ENCODE measurements at regions not wholly inside any gene's neighbourhood (a gene's known extent, or its start where the extent isn't known, plus 50 kb on each side); places are given as distances from the start of the nearest gene placed in this dataset.

GRCh38 chr7:11946794-11947193 lies 114.8 kb upstream of the THSD7A start:
- WGBS, 2 donors, result 91 to 96% methylated on average over 1 of the region's 1 CpG
- H3K27me3 ChIP-seq (ENCODE audit: control insufficient read depth in 1 of 2, insufficient read depth in 2 of 2, low read length in 2 of 2), result no peaks in the 10 kb centered on the region
- peaks cover 0 to 4% of the 10 kb centered on the region in 2 donors for H3K9me3 ChIP-seq (ENCODE audit: control insufficient read depth in 2 of 2, insufficient read depth in 1 of 2, low read depth in 1 of 2, low read length in 1 of 2)
- H3K36me3 ChIP-seq (ENCODE audit: control insufficient read depth in 2 of 2, insufficient read depth in 2 of 2, low read length in 1 of 2), result no peaks in the 10 kb centered on the region
- H3K27ac ChIP-seq (ENCODE audit: low read depth in 2 of 2, low read length in 1 of 2), result no peak overlapping the region
- no peaks in the 10 kb centered on the region for H3K4me1 ChIP-seq (ENCODE audit: control insufficient read depth in 2 of 2, insufficient read depth in 2 of 2, low read length in 1 of 2)
- H3K4me3 ChIP-seq (ENCODE audit: low read depth in 1 of 2, low read length in 2 of 2), result no peak overlapping the region

GRCh38 chr7:11950281-11950680 lies 118.3 kb upstream of the THSD7A start:
- H3K4me3 ChIP-seq (ENCODE audit: low read depth in 1 of 2, low read length in 2 of 2), result no peak overlapping the region
- H3K27ac ChIP-seq (ENCODE audit: low read depth in 2 of 2, low read length in 1 of 2), result no peak overlapping the region
- H3K9me3 ChIP-seq (ENCODE audit: control insufficient read depth in 2 of 2, insufficient read depth in 1 of 2, low read depth in 1 of 2, low read length in 1 of 2), result peaks cover 0 to 4% of the 10 kb centered on the region in 2 donors
- H3K36me3 ChIP-seq (ENCODE audit: control insufficient read depth in 2 of 2, insufficient read depth in 2 of 2, low read length in 1 of 2), result no peaks in the 10 kb centered on the region
- no peaks in the 10 kb centered on the region for H3K4me1 ChIP-seq (ENCODE audit: control insufficient read depth in 2 of 2, insufficient read depth in 2 of 2, low read length in 1 of 2)
- H3K27me3 ChIP-seq (ENCODE audit: control insufficient read depth in 1 of 2, insufficient read depth in 2 of 2, low read length in 2 of 2), result no peaks in the 10 kb centered on the region
- 79 to 85% methylated on average over 4 of the region's 4 CpGs for WGBS, 2 donors

GRCh38 chr7:11950942-11951341 lies 118.9 kb upstream of the THSD7A start:
- Histone ChIP-seq H3K27me3 (ENCODE audit: control insufficient read depth in 1 of 2, insufficient read depth in 2 of 2, low read length in 2 of 2) (no peaks in the 10 kb centered on the region), H3K9me3 (ENCODE audit: control insufficient read depth in 2 of 2, insufficient read depth in 1 of 2, low read depth in 1 of 2, low read length in 1 of 2) (peaks cover 0 to 4% of the 10 kb centered on the region in 2 donors), H3K27ac (ENCODE audit: low read depth in 2 of 2, low read length in 1 of 2) (no peak overlapping the region), H3K4me1 (ENCODE audit: control insufficient read depth in 2 of 2, insufficient read depth in 2 of 2, low read length in 1 of 2) (no peaks in the 10 kb centered on the region), H3K4me3 (ENCODE audit: low read depth in 1 of 2, low read length in 2 of 2) (no peak overlapping the region), H3K36me3 (ENCODE audit: control insufficient read depth in 2 of 2, insufficient read depth in 2 of 2, low read length in 1 of 2) (no peaks in the 10 kb centered on the region)
- WGBS, 2 donors, result 87% methylated on average over 3 of the region's 3 CpGs

DNA sequence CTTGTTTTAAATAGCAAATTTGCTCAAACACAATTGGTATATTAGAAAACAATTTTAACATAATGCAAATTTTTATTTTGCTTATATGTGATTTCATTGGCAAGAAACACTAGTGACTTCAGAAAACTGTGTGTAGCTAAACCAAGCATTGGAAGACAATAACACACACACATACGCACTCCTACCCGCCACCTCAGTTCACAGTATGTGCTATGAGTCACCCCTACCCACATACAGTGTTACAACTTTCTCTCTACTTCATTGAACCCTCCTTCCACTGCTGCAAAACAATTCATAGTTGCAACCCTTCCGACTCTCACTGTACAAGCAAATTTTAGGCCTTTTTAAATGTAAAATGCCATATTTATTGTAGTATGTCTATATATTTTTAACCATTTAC lies 119.9 kb upstream of the THSD7A start:
- 79 to 88% methylated on average over 3 of the region's 3 CpGs for WGBS, 2 donors
- Histone ChIP-seq H3K9me3 (ENCODE audit: control insufficient read depth in 2 of 2, insufficient read depth in 1 of 2, low read depth in 1 of 2, low read length in 1 of 2) (peaks cover 0 to 4% of the 10 kb centered on the region in 2 donors), H3K4me1 (ENCODE audit: control insufficient read depth in 2 of 2, insufficient read depth in 2 of 2, low read length in 1 of 2) (no peaks in the 10 kb centered on the region), H3K27ac (ENCODE audit: low read depth in 2 of 2, low read length in 1 of 2) (no peak overlapping the region), H3K27me3 (ENCODE audit: control insufficient read depth in 1 of 2, insufficient read depth in 2 of 2, low read length in 2 of 2) (no peaks in the 10 kb centered on the region), H3K4me3 (ENCODE audit: low read depth in 1 of 2, low read length in 2 of 2) (no peak overlapping the region), H3K36me3 (ENCODE audit: control insufficient read depth in 2 of 2, insufficient read depth in 2 of 2, low read length in 1 of 2) (no peaks in the 10 kb centered on the region)

- Histone ChIP-seq H3K4me3 (ENCODE audit: low read depth in 1 of 2, low read length in 2 of 2) (no peak overlapping the region), H3K4me1 (ENCODE audit: control insufficient read depth in 2 of 2, insufficient read depth in 2 of 2, low read length in 1 of 2) (no peaks in the 10 kb centered on the region), H3K9me3 (ENCODE audit: control insufficient read depth in 2 of 2, insufficient read depth in 1 of 2, low read depth in 1 of 2, low read length in 1 of 2) (peaks cover 0 to 4% of the 10 kb centered on the region in 2 donors), H3K36me3 (ENCODE audit: control insufficient read depth in 2 of 2, insufficient read depth in 2 of 2, low read length in 1 of 2) (no peaks in the 10 kb centered on the region), H3K27ac (ENCODE audit: low read depth in 2 of 2, low read length in 1 of 2) (no peak overlapping the region), H3K27me3 (ENCODE audit: control insufficient read depth in 1 of 2, insufficient read depth in 2 of 2, low read length in 2 of 2) (no peaks in the 10 kb centered on the region)
- 72 to 88% methylated on average over 2 of the region's 2 CpGs for WGBS, 2 donors
Observed at GRCh38 chr7:11952972-11953371, 121.0 kb upstream of the THSD7A start.

GRCh38 chr7:11956991-11957390 lies 125.0 kb upstream of the THSD7A start:
- H3K4me3 ChIP-seq (ENCODE audit: low read depth in 1 of 2, low read length in 2 of 2), result no peak overlapping the region
- no peaks in the 10 kb centered on the region for H3K36me3 ChIP-seq (ENCODE audit: control insufficient read depth in 2 of 2, insufficient read depth in 2 of 2, low read length in 1 of 2)
- no peak overlapping the region for H3K27ac ChIP-seq (ENCODE audit: low read depth in 2 of 2, low read length in 1 of 2)
- no peaks in the 10 kb centered on the region for H3K4me1 ChIP-seq (ENCODE audit: control insufficient read depth in 2 of 2, insufficient read depth in 2 of 2, low read length in 1 of 2)
- WGBS, 2 donors, result 84 to 87% methylated on average over 5 of the region's 5 CpGs
- no peaks in the 10 kb centered on the region for H3K9me3 ChIP-seq (ENCODE audit: control insufficient read depth in 2 of 2, insufficient read depth in 1 of 2, low read depth in 1 of 2, low read length in 1 of 2)
- H3K27me3 ChIP-seq (ENCODE audit: control insufficient read depth in 1 of 2, insufficient read depth in 2 of 2, low read length in 2 of 2), result no peaks in the 10 kb centered on the region

- Histone ChIP-seq H3K27ac (ENCODE audit: low read depth in 2 of 2, low read length in 1 of 2) (no peak overlapping the region), H3K27me3 (ENCODE audit: control insufficient read depth in 1 of 2, insufficient read depth in 2 of 2, low read length in 2 of 2) (no peaks in the 10 kb centered on the region), H3K4me3 (ENCODE audit: low read depth in 1 of 2, low read length in 2 of 2) (no peak overlapping the region), H3K4me1 (ENCODE audit: control insufficient read depth in 2 of 2, insufficient read depth in 2 of 2, low read length in 1 of 2) (no peaks in the 10 kb centered on the region), H3K36me3 (ENCODE audit: control insufficient read depth in 2 of 2, insufficient read depth in 2 of 2, low read length in 1 of 2) (no peaks in the 10 kb centered on the region), H3K9me3 (ENCODE audit: control insufficient read depth in 2 of 2, insufficient read depth in 1 of 2, low read depth in 1 of 2, low read length in 1 of 2) (no peaks in the 10 kb centered on the region)
- 61 to 65% methylated on average over 1 of the region's 1 CpG for WGBS, 2 donors
Observed at GRCh38 chr7:11957956-11958355, 126.0 kb upstream of the THSD7A start.

DNA sequence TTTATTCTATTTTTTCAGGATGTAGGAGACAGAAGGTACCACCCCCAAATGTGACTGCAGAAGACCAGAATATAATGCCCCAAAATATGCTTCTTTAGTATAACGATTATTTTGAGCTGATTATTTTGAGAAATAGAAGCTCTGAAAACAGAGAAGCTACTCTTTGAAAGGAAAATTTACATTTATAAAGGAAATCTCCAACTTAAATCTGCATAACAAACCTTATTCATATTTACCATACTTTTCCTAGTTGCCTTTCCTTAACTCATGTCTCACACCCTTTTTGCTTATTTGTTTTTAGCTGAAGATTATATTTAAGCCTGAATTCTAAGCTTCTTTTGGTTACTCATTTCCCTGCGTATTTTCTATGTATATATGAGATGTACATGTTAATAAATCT lies 127.1 kb upstream of the THSD7A start:
- no peak overlapping the region for H3K27ac ChIP-seq (ENCODE audit: low read depth in 2 of 2, low read length in 1 of 2)
- H3K27me3 ChIP-seq (ENCODE audit: control insufficient read depth in 1 of 2, insufficient read depth in 2 of 2, low read length in 2 of 2), result no peaks in the 10 kb centered on the region
- H3K9me3 ChIP-seq (ENCODE audit: control insufficient read depth in 2 of 2, insufficient read depth in 1 of 2, low read depth in 1 of 2, low read length in 1 of 2), result no peaks in the 10 kb centered on the region
- no peaks in the 10 kb centered on the region for H3K36me3 ChIP-seq (ENCODE audit: control insufficient read depth in 2 of 2, insufficient read depth in 2 of 2, low read length in 1 of 2)
- no peak overlapping the region for H3K4me3 ChIP-seq (ENCODE audit: low read depth in 1 of 2, low read length in 2 of 2)
- no peaks in the 10 kb centered on the region for H3K4me1 ChIP-seq (ENCODE audit: control insufficient read depth in 2 of 2, insufficient read depth in 2 of 2, low read length in 1 of 2)
- WGBS, 2 donors, result 59 to 63% methylated on average over 2 of the region's 2 CpGs

- Histone ChIP-seq H3K36me3 (ENCODE audit: control insufficient read depth in 2 of 2, insufficient read depth in 2 of 2, low read length in 1 of 2) (no peaks in the 10 kb centered on the region), H3K9me3 (ENCODE audit: control insufficient read depth in 2 of 2, insufficient read depth in 1 of 2, low read depth in 1 of 2, low read length in 1 of 2) (no peaks in the 10 kb centered on the region), H3K4me1 (ENCODE audit: control insufficient read depth in 2 of 2, insufficient read depth in 2 of 2, low read length in 1 of 2) (no peaks in the 10 kb centered on the region), H3K27ac (ENCODE audit: low read depth in 2 of 2, low read length in 1 of 2) (no peak overlapping the region), H3K27me3 (ENCODE audit: control insufficient read depth in 1 of 2, insufficient read depth in 2 of 2, low read length in 2 of 2) (no peaks in the 10 kb centered on the region), H3K4me3 (ENCODE audit: low read depth in 1 of 2, low read length in 2 of 2) (no peak overlapping the region)
Observed at GRCh38 chr7:11960621-11961020, 128.6 kb upstream of the THSD7A start.

GRCh38 chr7:11969643-11970042 lies 137.6 kb upstream of the THSD7A start:
- no peaks in the 10 kb centered on the region for H3K4me1 ChIP-seq (ENCODE audit: control insufficient read depth in 2 of 2, insufficient read depth in 2 of 2, low read length in 1 of 2)
- no peaks in the 10 kb centered on the region for H3K27me3 ChIP-seq (ENCODE audit: control insufficient read depth in 1 of 2, insufficient read depth in 2 of 2, low read length in 2 of 2)
- H3K4me3 ChIP-seq (ENCODE audit: low read depth in 1 of 2, low read length in 2 of 2), result no peak overlapping the region
- WGBS, 2 donors, result 46% methylated on average over 1 of the region's 1 CpG
- no peaks in the 10 kb centered on the region for H3K9me3 ChIP-seq (ENCODE audit: control insufficient read depth in 2 of 2, insufficient read depth in 1 of 2, low read depth in 1 of 2, low read length in 1 of 2)
- H3K36me3 ChIP-seq (ENCODE audit: control insufficient read depth in 2 of 2, insufficient read depth in 2 of 2, low read length in 1 of 2), result no peaks in the 10 kb centered on the region
- no peak overlapping the region for H3K27ac ChIP-seq (ENCODE audit: low read depth in 2 of 2, low read length in 1 of 2)
